H9 (cell line): ENCODE measurements at regions not wholly inside any gene's neighbourhood (a gene's known extent, or its start where the extent isn't known, plus 50 kb on each side); places are given as distances from the start of the nearest gene placed in this dataset.

ENCODE experiments used
- DNase-seq: peaks from one replicate; pipeline ENCODE4 v3.0.0-alpha.2; 2017
- H2AFZ ChIP-seq: one replicate; pipeline ENCODE4 v1.6.1; 2013; ENCODE audit warnings: mild to moderate bottlenecking, low read length, control low read depth, moderate library complexity
- H2AK5ac ChIP-seq: 2 replicates; pipeline ENCODE4 v1.6.1; 2013; ENCODE audit warnings: low read length, control low read depth, mixed read lengths; ENCODE audit not compliant: insufficient read length
- H2BK120ac ChIP-seq: one replicate; pipeline ENCODE4 v1.6.1; 2013; ENCODE audit warnings: low read depth, mild to moderate bottlenecking, low read length, control low read depth, inconsistent platforms; ENCODE audit not compliant: poor library complexity, severe bottlenecking
- H2BK12ac ChIP-seq: 2 replicates; pipeline ENCODE4 v1.6.1; 2013; ENCODE audit warnings: low read length, control low read depth, mixed read lengths, low read depth; ENCODE audit not compliant: insufficient read length
- H2BK15ac ChIP-seq: 2 replicates; pipeline ENCODE4 v1.6.1; 2013; ENCODE audit warnings: low read depth, low read length, control low read depth
- H2BK20ac ChIP-seq: one replicate; pipeline ENCODE4 v1.6.1; 2013; ENCODE audit warnings: low read depth, mild to moderate bottlenecking, low read length, control low read depth, inconsistent platforms; ENCODE audit not compliant: poor library complexity, severe bottlenecking
- H2BK5ac ChIP-seq: 2 replicates; pipeline ENCODE4 v1.6.1; 2013; ENCODE audit warnings: low read length, control low read depth, mixed read lengths; ENCODE audit not compliant: insufficient read length
- H3K14ac ChIP-seq: 2 replicates; pipeline ENCODE4 v1.6.1; 2013; ENCODE audit warnings: low read length, control low read depth; ENCODE audit not compliant: insufficient read depth
- H3K18ac ChIP-seq: 2 replicates; pipeline ENCODE4 v1.6.1; 2013; ENCODE audit warnings: low read depth, mild to moderate bottlenecking, mixed read lengths, low read length, control low read depth; ENCODE audit not compliant: insufficient read length
- H3K23ac ChIP-seq: 2 replicates; pipeline ENCODE4 v1.6.1; 2013; ENCODE audit warnings: low read length, control low read depth, mixed read lengths, low read depth; ENCODE audit not compliant: insufficient read length
- H3K23me2 ChIP-seq: 2 replicates; pipeline ENCODE4 v1.6.1; 2013; ENCODE audit warnings: low read depth, mild to moderate bottlenecking, mixed read lengths, low read length, control low read depth; ENCODE audit not compliant: insufficient read length, poor library complexity, severe bottlenecking
- H3K27ac ChIP-seq: 2 replicates; pipeline ENCODE4 v1.5.1; 2013; ENCODE audit warnings: low read length, control low read depth, mixed read lengths, low read depth; ENCODE audit not compliant: insufficient read length
- H3K27me3 ChIP-seq: 2 replicates; pipeline ENCODE4 v1.6.1; 2013; ENCODE audit warnings: low read length, control low read depth, inconsistent platforms; ENCODE audit not compliant: insufficient read depth
- H3K4ac ChIP-seq: 2 replicates; pipeline ENCODE4 v1.6.1; 2013; ENCODE audit warnings: low read depth, mild to moderate bottlenecking, control low read depth, inconsistent platforms, low read length, moderate library complexity
- H3K4me1 ChIP-seq: 2 replicates; pipeline ENCODE4 v1.6.1; 2013; ENCODE audit warnings: low read length, control low read depth, inconsistent platforms; ENCODE audit not compliant: insufficient read depth
- H3K4me2 ChIP-seq: 2 replicates; pipeline ENCODE4 v1.6.1; 2013; ENCODE audit warnings: low read length, control low read depth, mixed read lengths; ENCODE audit not compliant: insufficient read length, insufficient read depth
- H3K56ac ChIP-seq: 2 replicates; pipeline ENCODE4 v1.6.1; 2013; ENCODE audit warnings: low read depth, mild to moderate bottlenecking, mixed read lengths, low read length, control low read depth; ENCODE audit not compliant: insufficient read length
- H3K79me1 ChIP-seq: 2 replicates; pipeline ENCODE4 v1.6.1; 2013; ENCODE audit warnings: low read depth, mild to moderate bottlenecking, moderate library complexity, low read length, control low read depth, inconsistent platforms; ENCODE audit not compliant: insufficient read depth, poor library complexity, severe bottlenecking
- H3K79me2 ChIP-seq: 2 replicates; pipeline ENCODE4 v1.6.1; 2013; ENCODE audit warnings: low read length, control low read depth, inconsistent platforms; ENCODE audit not compliant: insufficient read depth
- H3K9ac ChIP-seq: 2 replicates; pipeline ENCODE4 v1.6.1; 2013; ENCODE audit warnings: low read length, control low read depth, mixed read lengths; ENCODE audit not compliant: insufficient read length; ENCODE audit errors: extremely low read depth
- H3K9me3 ChIP-seq: one replicate; pipeline ENCODE4 v1.6.1; 2013; ENCODE audit warnings: low read depth, low read length, inconsistent platforms; ENCODE audit not compliant: control insufficient read depth
- H3T11ph ChIP-seq: one replicate; pipeline ENCODE4 v1.6.1; 2013; ENCODE audit warnings: mild to moderate bottlenecking, low read length, control low read depth, inconsistent platforms
- H4K20me1 ChIP-seq: one replicate; pipeline ENCODE4 v1.6.1; 2013; ENCODE audit not compliant: control insufficient read depth, insufficient read length, insufficient read depth
- H4K5ac ChIP-seq: 2 replicates; pipeline ENCODE4 v1.6.1; 2013; ENCODE audit warnings: low read depth, mild to moderate bottlenecking, mixed read lengths, low read length, control low read depth; ENCODE audit not compliant: insufficient read length
- H4K8ac ChIP-seq: replicated peaks from 2 replicates; pipeline ENCODE4 v1.6.1; 2013; ENCODE audit warnings: low read length, control low read depth, mixed read lengths, low read depth; ENCODE audit not compliant: insufficient read length
- H4K91ac ChIP-seq: 2 replicates; pipeline ENCODE4 v1.6.1; 2013; ENCODE audit warnings: low read depth, mild to moderate bottlenecking, moderate library complexity, mixed read lengths, low read length, control low read depth; ENCODE audit not compliant: insufficient read length
- H3K27ac Mint-ChIP-seq, 3 experiments: 2 replicates in 2 of 3; 3 replicates in 1 of 3; pipeline ENCODE4 v1.8.0; 2020 to 2021; ENCODE audit warnings: mixed read lengths in 3 of 3, mild to moderate bottlenecking in 1 of 3, moderate library complexity in 1 of 3
- H3K27me3 Mint-ChIP-seq: 2 replicates; pipeline ENCODE4 v1.8.0; 2021; ENCODE audit warnings: low read depth, mild to moderate bottlenecking, moderate library complexity, mixed read lengths
- H3K36me3 Mint-ChIP-seq, 3 experiments: 2 replicates in 2 of 3; 3 replicates in 1 of 3; pipeline ENCODE4 v1.8.0; 2020 to 2021; ENCODE audit warnings: low read depth in 3 of 3, mixed read lengths in 3 of 3; ENCODE audit not compliant: insufficient read depth in 1 of 3
- H3K4me1 Mint-ChIP-seq, 2 experiments: 2 replicates each; pipeline ENCODE4 v1.8.0; 2020; ENCODE audit warnings: mixed read lengths in 2 of 2
- H3K4me3 Mint-ChIP-seq, 2 experiments: 2 replicates in 1 of 2; 3 replicates in 1 of 2; pipeline ENCODE4 v1.8.0; 2020 to 2021; ENCODE audit warnings: mild to moderate bottlenecking in 2 of 2, mixed read lengths in 2 of 2, moderate library complexity in 1 of 2
- H3K9me3 Mint-ChIP-seq, 2 experiments: 2 replicates in 1 of 2; 3 replicates in 1 of 2; pipeline ENCODE4 v1.8.0; 2020; ENCODE audit warnings: mild to moderate bottlenecking in 2 of 2, mixed read lengths in 2 of 2, moderate library complexity in 1 of 2
- WGBS: extraction: QIAGEN DNeasy Blood & Tissue Kit; methylation state at CpG from one replicate; pipeline ENCODE4 v1.1.7; 2013; ENCODE audit warnings: missing lambda C conversion rate, low lambda C conversion rate, mixed read lengths; ENCODE audit not compliant: insufficient read length; ENCODE audit errors: extremely low coverage; 5-methylcytosine and 5-hydroxymethylcytosine counted together
- TF ChIP-seq, protein P1 (sequence below): fragments of 200-600 bp; sonication (generic); conservative IDR thresholded peaks from 3 replicates; pipeline ENCODE4 v1.8.0; 2021; ENCODE audit warnings: antibody characterized with exemption, mild to moderate bottlenecking

- H3K23me2 ChIP-seq = no peaks in the 10 kb centered on the region
- H3K9me3 ChIP-seq = no peaks in the 10 kb centered on the region
- H3K27ac Mint-ChIP-seq = no peak overlapping the region
- no peaks in the 10 kb centered on the region for H3K4me1 ChIP-seq
- no peak overlapping the region for H3K4me3 Mint-ChIP-seq
- no peak overlapping the region for H3K9ac ChIP-seq
- no peak overlapping the region for H3K4me2 ChIP-seq
- H3K18ac ChIP-seq = no peak overlapping the region
- TF ChIP-seq, protein P1, sequence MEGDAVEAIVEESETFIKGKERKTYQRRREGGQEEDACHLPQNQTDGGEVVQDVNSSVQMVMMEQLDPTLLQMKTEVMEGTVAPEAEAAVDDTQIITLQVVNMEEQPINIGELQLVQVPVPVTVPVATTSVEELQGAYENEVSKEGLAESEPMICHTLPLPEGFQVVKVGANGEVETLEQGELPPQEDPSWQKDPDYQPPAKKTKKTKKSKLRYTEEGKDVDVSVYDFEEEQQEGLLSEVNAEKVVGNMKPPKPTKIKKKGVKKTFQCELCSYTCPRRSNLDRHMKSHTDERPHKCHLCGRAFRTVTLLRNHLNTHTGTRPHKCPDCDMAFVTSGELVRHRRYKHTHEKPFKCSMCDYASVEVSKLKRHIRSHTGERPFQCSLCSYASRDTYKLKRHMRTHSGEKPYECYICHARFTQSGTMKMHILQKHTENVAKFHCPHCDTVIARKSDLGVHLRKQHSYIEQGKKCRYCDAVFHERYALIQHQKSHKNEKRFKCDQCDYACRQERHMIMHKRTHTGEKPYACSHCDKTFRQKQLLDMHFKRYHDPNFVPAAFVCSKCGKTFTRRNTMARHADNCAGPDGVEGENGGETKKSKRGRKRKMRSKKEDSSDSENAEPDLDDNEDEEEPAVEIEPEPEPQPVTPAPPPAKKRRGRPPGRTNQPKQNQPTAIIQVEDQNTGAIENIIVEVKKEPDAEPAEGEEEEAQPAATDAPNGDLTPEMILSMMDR = no peak
- no peaks in the 10 kb centered on the region for H3K79me1 ChIP-seq
- WGBS = no CpG with 5 or more reads among the region's 2 CpGs
- no peaks in the 10 kb centered on the region for H3K79me2 ChIP-seq
- H3K56ac ChIP-seq = no peak overlapping the region
- H4K5ac ChIP-seq = no peak overlapping the region
- no peak overlapping the region for H3K23ac ChIP-seq
- no peak overlapping the region for H4K8ac ChIP-seq
- no peak overlapping the region for H2BK20ac ChIP-seq
- DNase-seq = no peak
- no peaks in the 10 kb centered on the region for H3K27me3 ChIP-seq
- no peaks in the 10 kb centered on the region for H3K27me3 Mint-ChIP-seq
- H2AFZ ChIP-seq = no peak overlapping the region
- peaks cover 9 to 34% of the 10 kb centered on the region in 2 experiments; a peak in 4 of 5 replicates for H3K9me3 Mint-ChIP-seq
- H3T11ph ChIP-seq = no peak overlapping the region
- H3K4me1 Mint-ChIP-seq = no peaks in the 10 kb centered on the region; a peak in 1 of 4 replicates
- H2BK12ac ChIP-seq = no peak overlapping the region
- no peak overlapping the region for H3K4ac ChIP-seq
- H3K27ac ChIP-seq = no peak overlapping the region
- H3K36me3 Mint-ChIP-seq = peaks cover 2 to 27% (median 4%) of the 10 kb centered on the region in 3 experiments; a peak in 6 of 7 replicates
- no peak overlapping the region for H4K91ac ChIP-seq
- no peak overlapping the region for H2BK120ac ChIP-seq
- no peaks in the 10 kb centered on the region for H4K20me1 ChIP-seq
- no peak overlapping the region for H2AK5ac ChIP-seq
- no peak overlapping the region for H2BK15ac ChIP-seq
- H3K14ac ChIP-seq = no peak overlapping the region
- H2BK5ac ChIP-seq = no peak overlapping the region
These were observed 567.3 kb upstream of the LMCD1 start for GRCh38 chr3:7934362-7934761.
